ENCODE measurements at regions not wholly inside any gene's neighbourhood (a gene's known extent, or its start where the extent isn't known, plus 50 kb on each side); places are given as distances from the start of the nearest gene placed in this dataset.
"Not testable (repeated sequence)": the region's sequence is repeated elsewhere in the genome, so short reads cannot be mapped to it uniquely, and the experiment has no call there.

GRCh38 chr15:70576696-70577095, 186.7 kb downstream of the UACA start:
- DNase-seq = no peak

GRCh38 chr15:70576276-70576675, 187.1 kb downstream of the UACA start:
- no peak for DNase-seq

GRCh38 chr15:70575231-70576226, 187.8 kb downstream of the UACA start:
- no peak for DNase-seq

- DNase-seq = not testable (repeated sequence)
Observed at GRCh38 chr15:70574325-70574724, 189.0 kb downstream of the UACA start.

- DNase-seq = no peak
Observed at GRCh38 chr15:70573121-70573850, 190.1 kb downstream of the UACA start.

- DNase-seq = no peak
Observed at GRCh38 chr15:70569714-70570231, 193.6 kb downstream of the UACA start.

GRCh38 chr15:70569091-70569713, 194.2 kb downstream of the UACA start:
- DNase-seq = no peak

GRCh38 chr15:70566989-70567388, 196.4 kb downstream of the UACA start:
- DNase-seq = no peak

- DNase-seq = no peak
Observed at GRCh38 chr15:70566047-70566835, 197.1 kb downstream of the UACA start.

GRCh38 chr15:70563561-70564095, 199.7 kb downstream of the UACA start:
- no peak for DNase-seq

- DNase-seq = no peak
Observed at GRCh38 chr15:70562906-70563305, 200.5 kb downstream of the UACA start.

- no peak for DNase-seq
Observed at GRCh38 chr15:70561885-70562284, 201.5 kb downstream of the UACA start.

GRCh38 chr15:70560617-70561328, 202.6 kb downstream of the UACA start:
- DNase-seq = no peak

GRCh38 chr15:70559265-70560239, 203.8 kb downstream of the UACA start:
- no peak for DNase-seq

- DNase-seq = no peak
Observed at GRCh38 chr15:70558406-70559264, 204.7 kb downstream of the UACA start.

GRCh38 chr15:70557521-70558258, 205.7 kb downstream of the UACA start:
- DNase-seq = no peak

- no peak for DNase-seq
Observed at GRCh38 chr15:70556779-70557178, 206.6 kb downstream of the UACA start.
